ENCODE measurements at regions not wholly inside any gene's neighbourhood (a gene's known extent, or its start where the extent isn't known, plus 50 kb on each side); places are given as distances from the start of the nearest gene placed in this dataset.
"Not testable (repeated sequence)": the region's sequence is repeated elsewhere in the genome, so short reads cannot be mapped to it uniquely, and the experiment has no call there.

GRCh38 chr6:74731931-74732330 lies 473.9 kb downstream of the COL12A1 start:
- intact Hi-C loops (cut with micrococcal nuclease): no loop called here

- intact Hi-C loops (cut with micrococcal nuclease): no loop called here
Measured at GRCh38 chr6:74731204-74731603, 474.6 kb downstream of the COL12A1 start.

DNA sequence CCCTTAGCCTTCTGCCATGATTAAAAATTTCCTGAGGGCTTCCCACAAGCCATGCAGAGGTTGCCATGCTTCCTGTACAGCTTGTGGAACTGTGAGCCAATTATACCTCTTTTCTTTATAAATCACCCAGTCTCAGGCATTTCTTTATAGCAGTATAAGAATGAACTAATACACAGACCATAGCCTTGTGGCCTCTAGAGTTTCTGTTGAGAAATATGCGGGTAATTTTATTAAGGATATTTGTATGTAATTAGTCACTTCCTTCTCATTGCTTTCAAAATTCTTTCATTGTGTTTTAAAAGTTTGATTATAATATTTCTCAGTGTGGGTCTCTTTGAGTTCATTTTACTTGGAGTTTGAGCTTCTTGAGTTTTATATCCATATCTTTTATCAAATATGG lies 484.9 kb downstream of the COL12A1 start:
- intact Hi-C loops (cut with micrococcal nuclease): no loop called here

DNA sequence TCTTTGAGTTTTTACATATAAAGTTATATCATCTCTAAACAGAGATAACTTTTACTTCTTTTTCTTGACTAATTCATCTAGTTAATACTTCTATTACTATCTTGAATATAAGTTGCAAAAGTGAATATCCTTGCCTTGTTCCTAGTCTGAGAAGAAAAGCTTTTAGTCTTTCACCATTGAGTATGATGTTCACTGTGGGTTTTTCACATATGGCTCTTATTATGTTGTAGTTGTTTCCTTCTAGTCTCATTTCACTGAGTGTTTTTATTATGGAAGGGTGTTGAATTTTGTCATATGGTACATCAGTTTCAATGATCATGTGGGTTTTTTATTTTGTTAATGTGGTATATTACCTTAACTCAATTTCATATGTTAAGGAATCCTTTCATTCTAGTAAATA lies 488.3 kb downstream of the COL12A1 start:
- intact Hi-C loops (cut with micrococcal nuclease): no loop called here

DNA sequence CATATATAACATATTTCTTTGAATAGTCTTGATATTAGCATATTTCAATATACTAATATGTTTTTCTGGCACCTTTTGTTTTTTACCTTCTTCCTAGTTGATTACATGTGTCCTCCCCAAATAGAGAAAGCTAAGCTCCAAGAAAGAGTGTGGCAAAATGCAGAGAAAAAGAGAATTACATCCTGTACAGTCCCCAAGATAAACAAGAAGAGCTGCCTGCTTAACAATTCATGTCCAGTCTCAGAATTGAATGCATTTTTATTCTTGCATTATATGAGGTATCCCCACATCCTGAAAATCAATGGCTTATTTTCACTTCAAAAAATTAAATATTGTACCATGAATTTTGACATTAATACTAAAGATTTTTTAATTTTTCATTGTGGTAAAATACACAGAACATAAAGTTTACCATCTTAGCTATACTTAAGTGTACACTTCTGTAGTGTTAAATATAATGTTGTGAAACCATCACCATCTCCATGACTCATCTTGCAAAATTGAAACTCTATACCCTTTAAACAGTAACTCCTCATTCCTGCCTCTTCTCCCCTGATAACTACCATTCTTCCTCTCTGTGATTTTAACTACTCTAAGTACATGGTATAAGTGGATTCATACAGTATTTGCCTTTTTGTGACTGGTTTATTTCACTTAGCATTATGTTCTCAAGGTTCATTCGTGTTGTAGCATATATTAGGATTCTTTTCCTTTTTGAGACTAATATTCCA lies 490.3 kb downstream of the COL12A1 start:
- intact Hi-C loops (cut with micrococcal nuclease): no loop called here

GRCh38 chr6:74713941-74714340 lies 491.9 kb downstream of the COL12A1 start:
- intact Hi-C loops (cut with micrococcal nuclease): no loop called here

DNA sequence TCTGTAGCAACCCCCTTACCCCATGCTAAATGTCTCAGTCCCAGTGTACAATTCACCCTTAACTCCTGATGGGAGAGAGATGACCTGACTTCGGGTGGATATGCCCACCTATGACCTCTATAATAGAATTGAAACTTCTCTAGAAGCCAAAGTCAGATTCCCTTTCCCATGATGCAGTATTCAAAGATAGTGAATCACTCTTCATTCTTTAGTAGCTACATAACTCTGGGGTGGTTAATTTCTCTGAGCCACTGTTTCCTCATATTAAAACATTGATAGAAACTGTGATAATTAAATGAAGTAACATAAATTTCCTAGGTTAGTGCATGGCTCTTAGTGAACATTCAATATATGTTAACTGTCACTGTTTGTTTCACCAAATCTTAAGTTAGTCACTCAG lies 500.4 kb downstream of the COL12A1 start:
- intact Hi-C loops (cut with micrococcal nuclease): no loop called here

DNA sequence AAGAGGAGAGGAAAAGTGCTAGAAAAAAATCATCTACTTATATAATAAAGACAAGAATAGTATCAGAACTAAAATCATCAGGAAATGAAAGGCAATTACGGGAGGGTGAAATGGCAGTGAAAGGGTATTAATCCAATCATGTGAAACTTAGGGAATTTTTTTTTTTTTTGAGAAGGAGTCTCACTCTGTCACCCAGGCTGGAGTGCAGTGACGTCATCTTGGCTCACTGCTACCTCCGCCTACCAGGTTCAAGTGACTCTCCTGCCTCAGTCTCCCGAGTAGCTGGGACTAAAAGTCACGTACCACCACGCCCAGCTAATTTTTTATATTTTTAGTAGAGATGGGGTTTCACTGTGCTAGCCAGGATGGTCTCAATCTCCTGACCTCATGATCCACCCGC lies 501.3 kb downstream of the COL12A1 start:
- intact Hi-C loops (cut with micrococcal nuclease): not testable (repeated sequence)

DNA sequence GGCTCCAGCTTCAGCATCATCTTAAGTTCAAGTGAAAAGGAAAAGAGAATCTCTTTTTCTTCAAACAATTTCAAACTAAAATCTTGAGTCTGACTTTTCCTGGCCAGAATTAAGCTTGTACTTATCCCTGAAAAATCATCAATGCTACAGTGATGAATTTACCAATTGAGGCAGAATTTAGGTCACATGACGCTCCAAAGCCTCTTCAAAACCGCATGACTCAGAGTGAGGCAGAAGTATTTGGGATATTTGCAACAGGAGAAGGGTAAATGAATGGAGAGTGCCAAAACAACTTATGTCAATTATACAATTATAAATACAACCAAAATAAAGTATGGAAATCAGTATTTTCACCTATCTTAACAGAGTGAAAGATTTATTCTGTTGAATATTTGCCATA lies 515.5 kb downstream of the COL12A1 start:
- intact Hi-C loops (cut with micrococcal nuclease): no loop called here

GRCh38 chr6:74689601-74690000 lies 516.3 kb downstream of the COL12A1 start:
- intact Hi-C loops (cut with micrococcal nuclease): no loop called here

DNA sequence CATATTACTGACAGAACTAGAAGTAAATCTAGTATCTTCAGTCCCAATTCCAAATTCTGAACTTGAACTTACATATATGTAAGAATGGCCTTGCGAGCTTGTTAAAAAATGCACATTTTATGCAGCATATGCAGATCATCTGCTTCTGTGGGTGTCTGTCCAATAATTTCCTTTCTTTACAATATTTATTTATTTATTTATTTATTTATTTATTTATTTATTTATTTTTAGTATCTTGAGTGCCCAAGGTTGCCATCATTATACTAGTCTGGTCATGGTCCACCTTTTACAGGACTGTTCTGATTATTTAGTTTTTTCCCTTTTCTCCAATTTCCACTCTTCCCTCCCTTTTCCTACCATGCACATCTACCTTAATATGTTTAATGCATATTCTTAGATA lies 528.4 kb downstream of the COL12A1 start:
- intact Hi-C loops (cut with micrococcal nuclease): no loop called here

GRCh38 chr6:74676906-74677305 lies 528.9 kb downstream of the COL12A1 start:
- intact Hi-C loops (cut with micrococcal nuclease): no loop called here

DNA sequence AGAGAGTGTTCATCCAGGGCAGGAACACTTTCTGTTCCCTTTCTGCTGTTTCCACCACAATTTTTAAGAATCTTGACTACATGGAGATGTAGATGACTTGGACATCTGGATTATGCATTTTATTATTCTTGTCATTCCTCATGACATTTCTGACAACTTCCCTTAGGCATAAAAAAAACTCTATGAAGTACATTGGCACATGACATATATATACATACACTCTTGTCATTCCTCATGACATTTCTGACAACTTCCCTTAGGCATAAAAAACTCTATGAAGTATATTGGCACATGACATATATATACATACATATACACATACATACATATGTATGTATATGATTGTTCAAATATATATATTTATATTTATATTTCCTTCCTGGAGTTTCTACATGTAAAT lies 531.5 kb downstream of the COL12A1 start:
- intact Hi-C loops (cut with micrococcal nuclease): no loop called here

DNA sequence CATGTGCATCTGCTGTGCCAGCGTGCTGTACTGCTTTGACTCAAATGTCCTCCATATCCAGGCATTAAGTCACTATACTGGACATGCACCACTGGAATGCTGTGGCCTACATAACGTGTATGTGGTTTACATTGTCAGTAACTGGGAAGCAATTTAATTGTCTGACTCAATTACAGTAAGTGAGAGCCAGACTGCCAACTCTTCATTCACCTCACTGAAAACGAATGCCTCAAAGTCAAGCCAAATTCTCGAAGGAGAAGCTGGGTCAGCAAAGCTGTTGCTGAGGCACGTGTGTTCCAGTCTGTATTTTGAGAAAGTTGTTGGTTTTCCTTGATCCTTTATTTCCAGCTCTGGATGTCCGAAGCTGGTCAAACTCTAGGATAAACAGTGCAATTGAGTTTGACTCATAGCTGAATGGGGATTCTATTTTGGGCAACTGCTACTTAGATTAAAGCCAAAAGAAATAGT lies 534.3 kb downstream of the COL12A1 start:
- intact Hi-C loops (cut with micrococcal nuclease): no loop called here

DNA sequence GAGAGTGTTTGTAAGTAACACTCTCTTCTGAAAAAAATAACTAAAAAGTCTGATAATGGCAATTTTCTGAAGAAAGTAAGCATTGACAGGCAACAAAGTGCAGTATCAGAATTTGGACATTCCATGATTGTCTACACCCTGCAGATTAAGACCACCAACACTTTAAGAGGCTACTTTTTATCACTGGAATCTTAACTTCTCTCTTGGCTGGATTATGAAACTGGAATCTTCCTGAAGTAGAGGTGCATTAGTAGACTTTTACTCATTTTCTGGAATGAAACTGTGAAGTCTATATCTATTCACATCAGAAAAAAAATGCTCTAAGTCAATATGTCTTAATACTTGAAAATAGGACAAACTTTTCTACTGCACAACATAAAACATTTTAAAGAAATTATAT lies 547.5 kb downstream of the COL12A1 start:
- intact Hi-C loops (cut with micrococcal nuclease): no loop called here

DNA sequence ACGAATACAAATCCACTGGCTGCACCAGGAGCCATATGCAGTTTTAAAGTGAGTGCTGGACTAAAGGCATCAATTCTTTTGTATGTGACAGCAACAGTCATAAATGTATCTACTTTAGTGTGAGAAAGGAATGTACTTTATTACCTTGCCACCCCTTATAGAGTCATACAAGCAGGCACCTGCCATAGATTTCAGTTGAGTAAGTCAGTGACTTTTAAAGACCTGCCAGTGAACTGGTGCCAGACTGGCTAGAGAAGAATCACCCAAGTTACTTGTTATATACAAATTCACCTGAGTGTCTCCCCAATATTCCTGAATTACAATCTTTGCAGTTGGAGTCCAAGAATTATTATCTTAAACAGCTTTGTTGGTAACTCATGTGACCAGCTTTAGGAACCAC lies 547.9 kb downstream of the COL12A1 start:
- intact Hi-C loops (cut with micrococcal nuclease): no loop called here

DNA sequence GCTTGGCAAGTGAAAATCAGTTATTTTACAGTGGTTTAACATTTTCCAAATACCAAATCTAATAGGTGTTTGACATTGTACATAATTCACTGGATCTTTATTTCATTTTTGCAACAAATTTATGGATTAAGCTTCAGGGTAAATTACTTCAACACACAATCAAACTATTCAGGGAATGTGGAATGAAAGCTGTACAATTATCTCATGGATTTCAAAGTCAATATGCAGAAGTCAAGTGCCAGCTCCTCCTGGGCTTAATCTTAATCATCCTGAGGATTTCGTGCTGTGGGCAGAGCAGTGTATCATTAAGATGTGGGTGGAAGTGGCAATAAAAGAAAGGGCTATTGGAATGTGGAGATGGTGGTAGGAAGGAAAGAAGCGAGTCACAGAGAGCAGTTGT lies 548.8 kb downstream of the COL12A1 start:
- intact Hi-C loops (cut with micrococcal nuclease): no loop called here

GRCh38 chr6:74656453-74656852 lies 549.4 kb downstream of the COL12A1 start:
- intact Hi-C loops (cut with micrococcal nuclease): no loop called here

- intact Hi-C loops (cut with micrococcal nuclease): no loop called here
Measured at GRCh38 chr6:74654296-74654695, 551.6 kb downstream of the COL12A1 start.

DNA sequence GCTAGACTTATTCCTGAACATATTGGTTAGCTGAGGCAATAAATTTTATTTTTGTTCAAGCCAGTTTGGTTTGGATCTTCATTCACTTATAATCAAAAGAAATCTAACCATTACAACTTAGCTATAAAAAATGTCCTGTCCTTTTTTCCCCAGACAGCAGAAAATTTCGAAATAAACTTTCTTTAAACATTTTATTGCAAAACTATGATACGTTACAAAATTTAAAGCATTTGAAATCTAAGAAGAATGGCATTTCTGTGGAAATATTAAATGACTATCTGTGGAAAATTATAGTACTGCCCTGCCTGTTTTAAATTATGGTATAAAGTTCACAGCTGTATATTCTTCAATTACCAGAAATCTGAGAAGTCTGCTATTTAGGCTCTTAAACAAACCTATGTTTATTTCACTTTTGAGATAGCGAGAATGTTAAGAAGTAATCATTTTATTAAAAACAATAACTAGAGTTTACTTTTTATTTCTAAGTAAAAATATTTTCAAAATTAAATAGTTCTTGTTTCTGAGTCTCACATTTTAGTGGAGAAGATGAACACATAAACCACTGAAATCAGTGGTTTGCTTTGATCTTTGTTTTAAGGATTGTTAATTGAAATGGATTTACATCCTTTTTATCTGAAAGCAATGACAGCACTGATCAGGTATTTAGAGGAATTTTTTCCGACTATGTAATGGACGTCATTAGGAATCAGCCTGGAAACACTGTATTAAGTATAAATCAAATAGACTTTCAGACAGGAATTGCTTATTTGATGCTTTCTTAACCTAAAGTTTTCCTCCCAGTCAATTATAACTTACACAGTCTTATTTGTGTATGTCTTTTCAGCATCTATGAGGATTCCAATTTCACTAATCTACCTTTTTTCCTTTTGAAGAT lies 553.7 kb downstream of the COL12A1 start:
- intact Hi-C loops (cut with micrococcal nuclease): no loop called here

DNA sequence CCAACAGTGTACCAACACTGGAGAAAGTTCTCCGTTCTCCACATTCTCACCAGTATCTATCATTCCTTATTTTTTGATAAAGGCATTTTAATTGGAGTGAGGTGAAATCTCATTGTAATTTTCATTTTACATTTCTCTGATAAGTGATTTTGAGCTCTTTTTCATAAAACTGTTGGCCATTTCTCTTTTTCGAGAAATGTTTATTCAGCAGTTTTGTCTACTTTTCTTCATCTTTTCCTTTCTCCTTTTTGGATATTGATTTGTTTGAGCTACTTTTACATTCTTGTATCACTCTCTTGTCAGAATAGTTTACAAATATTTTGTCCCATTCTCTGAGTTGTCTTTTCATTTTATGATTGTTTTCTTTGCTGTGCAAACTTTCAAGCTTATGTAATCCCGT lies 555.2 kb downstream of the COL12A1 start:
- intact Hi-C loops (cut with micrococcal nuclease): no loop called here

DNA sequence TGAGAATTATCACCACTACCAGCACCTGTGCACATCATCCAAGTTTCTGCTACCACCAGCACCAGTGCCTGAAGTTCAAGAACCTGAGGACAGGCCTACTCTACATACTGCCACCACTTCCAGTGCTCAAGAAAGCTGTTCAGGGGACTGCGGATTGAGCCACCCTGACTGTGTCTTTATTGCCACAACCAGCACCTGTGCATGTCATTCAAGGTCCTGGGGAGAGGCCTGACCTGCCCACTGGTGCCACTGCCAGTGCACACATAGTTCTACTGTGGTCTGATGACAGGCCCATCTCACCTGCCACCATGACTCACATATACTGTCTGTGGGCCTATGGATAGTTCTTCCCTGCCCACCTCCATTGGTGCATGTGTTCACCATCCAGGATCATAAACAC lies 559.4 kb downstream of the COL12A1 start:
- intact Hi-C loops (cut with micrococcal nuclease): no loop called here
